IMR-90 (cell line): ENCODE measurements at regions not wholly inside any gene's neighbourhood (a gene's known extent, or its start where the extent isn't known, plus 50 kb on each side); places are given as distances from the start of the nearest gene placed in this dataset.

Experiments
- ATAC-seq: fragments of 200-7000 bp; cut with Tn5 transposase; 2 replicates; pipeline ENCODE4 v1.9.1; 2020; ENCODE audit warnings: low read depth, mild to moderate bottlenecking, moderate library complexity
- BruUV-seq: library from RNA; stranded (reverse); fragments of 400-500 nt; replicated peaks from 2 replicates; lab custom pipeline; 2021; lab: Mats Ljungman, UMichigan
- CTCF ChIA-PET: fragments of 300-600 bp; formaldehyde crosslinking; extraction: SDS; loops from one replicate; lab custom pipeline; 2021; ENCODE audit warnings: antibody characterized with exemption; lab: Yijun Ruan, JAX
- POLR2A ChIA-PET: fragments of 300-600 bp; sonication (Branson Sonifier 250); formaldehyde crosslinking; loops from one replicate; lab custom pipeline; 2022; ENCODE audit warnings: antibody characterized with exemption; ENCODE audit not compliant: unreplicated experiment; lab: Charles Lee
- DNase-seq: peaks from one replicate; pipeline ENCODE4 v3.0.0; 2013
- H2AFZ ChIP-seq: replicated peaks from 2 replicates; pipeline ENCODE3; 2013; ENCODE audit warnings: low read length, mild to moderate bottlenecking; ENCODE audit not compliant: poor library complexity
- H2AK5ac ChIP-seq: 2 replicates; pipeline ENCODE4 v1.6.1; 2013; ENCODE audit warnings: low read depth, low read length, inconsistent platforms
- H2AK9ac ChIP-seq: replicated peaks from 2 replicates; pipeline ENCODE3; 2013; ENCODE audit warnings: mild to moderate bottlenecking, low read depth, low read length, moderate library complexity; ENCODE audit not compliant: poor library complexity
- H2BK120ac ChIP-seq: 2 replicates; pipeline ENCODE4 v1.6.1; 2013; ENCODE audit warnings: low read depth, low read length, inconsistent platforms
- H2BK15ac ChIP-seq: 3 replicates; pipeline ENCODE4 v1.6.1; 2013; ENCODE audit warnings: low read depth, low read length, inconsistent platforms
- H2BK20ac ChIP-seq: 2 replicates; pipeline ENCODE4 v1.6.1; 2013; ENCODE audit warnings: low read depth, mild to moderate bottlenecking, inconsistent platforms, low read length, moderate library complexity
- H2BK5ac ChIP-seq: 2 replicates; pipeline ENCODE4 v1.6.1; 2013; ENCODE audit warnings: mild to moderate bottlenecking, low read depth, low read length, inconsistent platforms; ENCODE audit not compliant: poor library complexity, severe bottlenecking
- H3K14ac ChIP-seq: replicated peaks from 2 replicates; pipeline ENCODE4 v1.6.1; 2013; ENCODE audit warnings: low read depth, low read length, inconsistent platforms
- H3K18ac ChIP-seq: 2 replicates; pipeline ENCODE4 v1.6.1; 2013; ENCODE audit warnings: low read depth, low read length, control low read depth
- H3K23ac ChIP-seq: 2 replicates; pipeline ENCODE4 v1.6.1; 2013; ENCODE audit warnings: low read depth, low read length, inconsistent platforms
- H3K27ac ChIP-seq: 2 replicates; pipeline ENCODE4 v1.5.1; 2013; ENCODE audit warnings: mild to moderate bottlenecking, control low read depth, low read length; ENCODE audit not compliant: insufficient read depth
- H3K27me3 ChIP-seq: 2 replicates; pipeline ENCODE4 v1.6.1; 2013; ENCODE audit warnings: low read length; ENCODE audit not compliant: control insufficient read depth, insufficient read depth
- H3K36me3 ChIP-seq: 2 replicates; pipeline ENCODE4 v1.6.1; 2013; ENCODE audit warnings: low read length, mixed read lengths; ENCODE audit not compliant: control insufficient read depth, insufficient read depth
- H3K4ac ChIP-seq: 2 replicates; pipeline ENCODE4 v1.6.1; 2013; ENCODE audit warnings: low read depth, low read length, inconsistent platforms
- H3K4me1 ChIP-seq: 2 replicates; pipeline ENCODE4 v1.6.1; 2013; ENCODE audit warnings: low read length, mixed read lengths; ENCODE audit not compliant: control insufficient read depth, insufficient read depth
- H3K4me2 ChIP-seq: 2 replicates; pipeline ENCODE4 v1.6.1; 2013; ENCODE audit warnings: low read depth, mild to moderate bottlenecking, control low read depth, low read length, moderate library complexity
- H3K4me3 ChIP-seq: 2 replicates; pipeline ENCODE4 v1.5.1; 2013; ENCODE audit warnings: low read depth, mild to moderate bottlenecking, control low read depth, low read length, moderate library complexity; ENCODE audit not compliant: insufficient read depth
- H3K56ac ChIP-seq: 2 replicates; pipeline ENCODE4 v1.6.1; 2013; ENCODE audit warnings: low read length, inconsistent platforms; ENCODE audit not compliant: insufficient read depth; ENCODE audit errors: extremely low read depth
- H3K79me1 ChIP-seq, 2 experiments: 2 replicates each; pipeline ENCODE4 v1.6.1; 2013; ENCODE audit warnings: low read length in 2 of 2, inconsistent platforms in 1 of 2, low read depth in 1 of 2
- H3K9ac ChIP-seq: 2 replicates; pipeline ENCODE4 v1.6.1; 2013; ENCODE audit warnings: low read depth, low read length, control low read depth
- H3K9me1 ChIP-seq: 2 replicates; pipeline ENCODE4 v1.6.1; 2013; ENCODE audit warnings: low read length, inconsistent platforms; ENCODE audit not compliant: insufficient read depth
- H3K9me3 ChIP-seq: 2 replicates; pipeline ENCODE4 v1.6.1; 2013; ENCODE audit warnings: low read length; ENCODE audit not compliant: control insufficient read depth, insufficient read depth
- H4K20me1 ChIP-seq: 2 replicates; pipeline ENCODE4 v1.6.1; 2013; ENCODE audit warnings: low read length, inconsistent platforms; ENCODE audit not compliant: insufficient read depth
- H4K5ac ChIP-seq: 2 replicates; pipeline ENCODE4 v1.6.1; 2013; ENCODE audit warnings: mild to moderate bottlenecking, low read depth, low read length, control low read depth
- H4K8ac ChIP-seq, 2 experiments: 2 replicates each; pipeline ENCODE4 v1.6.1; 2013; ENCODE audit warnings: low read depth in 2 of 2, low read length in 2 of 2, control low read depth in 1 of 2, inconsistent platforms in 1 of 2
- H4K91ac ChIP-seq: 2 replicates; pipeline ENCODE4 v1.6.1; 2013; ENCODE audit warnings: low read depth, low read length, inconsistent platforms; ENCODE audit not compliant: insufficient read depth
- CTCF ChIP-seq: conservative IDR thresholded peaks from 2 replicates; pipeline ENCODE4 v1.5.1; 2012; ENCODE audit warnings: mild to moderate bottlenecking, low read depth, low read length, improper control_type of control experiment
- ELK1 ChIP-seq: fragments of 150-350 bp; IDR thresholded peaks from 2 replicates; pipeline ENCODE4 v1.6.1; 2016; ENCODE audit warnings: low read depth, mild to moderate bottlenecking, low read length, moderate library complexity, borderline replicate concordance
- MXI1 ChIP-seq: IDR thresholded peaks from 2 replicates; pipeline ENCODE4 v1.6.1; 2012; ENCODE audit warnings: low read depth, mild to moderate bottlenecking, low read length, moderate library complexity, borderline replicate concordance
- RAD21 ChIP-seq: IDR thresholded peaks from 2 replicates; pipeline ENCODE4 v1.6.1; 2012; ENCODE audit warnings: low read length, improper control_type of control experiment
- RFX5 ChIP-seq: IDR thresholded peaks from 2 replicates; pipeline ENCODE4 v1.8.0; 2012; ENCODE audit warnings: low read depth, mild to moderate bottlenecking, low read length, moderate library complexity
- SMC3 ChIP-seq: fragments of 150-350 bp; IDR thresholded peaks from 2 replicates; pipeline ENCODE4 v1.6.1; 2016; ENCODE audit warnings: low read depth, mild to moderate bottlenecking, antibody characterized with exemption, low read length, moderate library complexity
- dilution Hi-C: fragments of 300-500 bp; cut with HindIII; formaldehyde crosslinking; loops from one replicate; pipeline ENCODE4 v1.14.3; 2018; ENCODE audit warnings: low sequenced_read_pairs; ENCODE audit not compliant: unreplicated experiment
- in situ Hi-C: fragments of 300-500 bp; cut with MboI; formaldehyde crosslinking; loops from 3 replicates; pipeline ENCODE4 v1.14.3; 2019; ENCODE audit warnings: low sequenced_read_pairs, inconsistent platforms, mixed read lengths
- intact Hi-C: fragments of 100-400 bp; cut with micrococcal nuclease; formaldehyde crosslinking; loops from 2 replicates; pipeline ENCODE4 v1.10.0; 2022

GRCh38 chr5:164746723-164747122 lies 1241.3 kb downstream of the MAT2B start:
- Histone ChIP-seq H3K18ac (no peak overlapping the region), H3K4me3 (no peak overlapping the region), H3K79me1 (no peaks in the 10 kb centered on the region), H4K20me1 (no peaks in the 10 kb centered on the region), H3K27me3 (no peaks in the 10 kb centered on the region), H3K27ac (no peak overlapping the region), H2AK9ac (no peak overlapping the region), H2BK5ac (no peak overlapping the region), H2BK20ac (no peak overlapping the region), H4K91ac (no peak overlapping the region), H2BK15ac (no peak overlapping the region), H3K4ac (no peak overlapping the region), H4K5ac (no peak overlapping the region), H3K9ac (no peak overlapping the region), H2AK5ac (no peak overlapping the region), H3K56ac (no peak overlapping the region), H4K8ac (no peak overlapping the region), H3K4me2 (no peak overlapping the region), H3K36me3 (no peaks in the 10 kb centered on the region), H2BK120ac (no peak overlapping the region), H3K14ac (no peak overlapping the region), H3K9me3 (no peaks in the 10 kb centered on the region; the same call in 1 of the 2 replicates), H3K9me1 (no peaks in the 10 kb centered on the region), H2AFZ (no peak overlapping the region), H3K23ac (no peak overlapping the region), H3K4me1 (no peaks in the 10 kb centered on the region)
- intact Hi-C loops = no loop called here
- DNase-seq (no peak), ATAC-seq (no peak)
- dilution Hi-C loops = no loop called here
- CTCF ChIA-PET = no interaction called here
- in situ Hi-C loops = no loop called here
- TF ChIP-seq MXI1 (no peak), RFX5 (no peak), SMC3 (no peak), CTCF (no peak), ELK1 (no peak), RAD21 (no peak)
- POLR2A ChIA-PET = no interaction called here
- no TSS peak for BruUV-seq
